Ovary (tissue), 3 donors: ENCODE measurements at regions not wholly inside any gene's neighbourhood (a gene's known extent, or its start where the extent isn't known, plus 50 kb on each side); places are given as distances from the start of the nearest gene placed in this dataset.

ENCODE experiments used
- CTCF ChIP-seq, 3 donors: fragments of 450-650 bp in 2 of 3; fragments of 200-600 bp in 1 of 3; IDR thresholded peaks; one replicate each; pipeline versions ENCODE4 v1.5.1 to v1.8.0; 2016 to 2022; ENCODE audit warnings: antibody characterized with exemption in 3 of 3, mild to moderate bottlenecking in 1 of 3
- EP300 ChIP-seq: sonication (generic); formaldehyde crosslinking; IDR thresholded peaks from one replicate; pipeline ENCODE4 v1.6.1; 2017; ENCODE audit warnings: antibody characterized with exemption
- POLR2A ChIP-seq: fragments of 450-650 bp; IDR thresholded peaks from one replicate; pipeline ENCODE4 v1.6.1; 2017; ENCODE audit warnings: antibody characterized with exemption, mild to moderate bottlenecking, moderate library complexity
- donor health status: DM: no; HTN: no; CAD: no.

- TF ChIP-seq POLR2A (no peak), CTCF (IDR thresholded peaks at IDR 0.05) (no peak), EP300 (no peak)
Measured at GRCh38 chr11:129591527-129591926, 215.9 kb downstream of the BARX2 start.
